GM18868 (cell line): ENCODE measurements at regions not wholly inside any gene's neighbourhood (a gene's known extent, or its start where the extent isn't known, plus 50 kb on each side); places are given as distances from the start of the nearest gene placed in this dataset.
"Not testable (repeated sequence)": the region's sequence is repeated elsewhere in the genome, so short reads cannot be mapped to it uniquely, and the experiment has no call there.

Experiments
- ATAC-seq: cut with Tn5 transposase; IDR thresholded peaks from one replicate; pipeline ENCODE4 v1.9.1; 2021; ENCODE audit warnings: mild to moderate bottlenecking, moderate library complexity; ENCODE audit not compliant: unreplicated experiment

DNA sequence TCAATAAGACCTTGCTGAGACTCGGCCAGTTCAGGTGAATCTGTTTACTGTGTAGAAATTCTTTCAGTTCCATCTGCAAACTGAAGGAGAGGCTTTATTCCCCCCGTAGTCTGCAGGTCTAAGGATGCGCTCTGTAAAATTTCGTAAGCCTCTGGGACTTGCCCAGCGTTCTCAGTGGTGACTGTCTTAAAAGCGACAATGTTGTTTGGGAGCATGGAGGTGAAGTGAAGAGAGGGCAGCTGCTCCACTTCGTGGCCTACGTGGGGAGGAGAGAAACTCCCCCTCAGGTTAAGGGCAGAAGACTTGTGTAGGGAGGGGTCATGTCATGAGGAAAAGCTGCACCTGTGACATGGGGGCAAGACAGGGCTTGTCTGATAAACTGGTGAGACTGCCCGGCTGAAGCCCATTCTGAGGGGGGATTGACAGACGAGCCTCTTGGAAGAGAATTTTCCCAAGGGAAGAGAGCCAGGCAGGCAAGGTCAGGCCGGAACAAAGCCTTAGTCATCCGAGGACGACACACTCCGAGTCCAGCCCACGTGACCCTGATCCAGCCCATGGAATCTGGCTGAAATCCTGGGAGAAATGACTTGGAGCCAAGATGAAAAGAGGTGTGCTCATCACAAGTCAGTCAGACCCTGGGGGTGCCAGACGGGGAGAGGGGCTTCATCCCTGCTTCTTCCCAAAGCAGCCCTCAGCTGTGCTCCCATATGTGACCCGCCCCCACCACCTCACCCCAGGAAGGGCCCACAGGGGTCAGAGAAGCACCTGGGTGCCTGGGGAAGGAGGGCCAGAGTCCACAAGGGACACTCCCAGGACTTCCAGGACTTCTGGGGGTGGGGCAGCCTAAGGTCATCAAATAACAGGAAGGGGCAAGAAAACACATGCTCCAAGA, 88.5 kb upstream of the SH3BP4 start:
- ATAC-seq: no peak

DNA sequence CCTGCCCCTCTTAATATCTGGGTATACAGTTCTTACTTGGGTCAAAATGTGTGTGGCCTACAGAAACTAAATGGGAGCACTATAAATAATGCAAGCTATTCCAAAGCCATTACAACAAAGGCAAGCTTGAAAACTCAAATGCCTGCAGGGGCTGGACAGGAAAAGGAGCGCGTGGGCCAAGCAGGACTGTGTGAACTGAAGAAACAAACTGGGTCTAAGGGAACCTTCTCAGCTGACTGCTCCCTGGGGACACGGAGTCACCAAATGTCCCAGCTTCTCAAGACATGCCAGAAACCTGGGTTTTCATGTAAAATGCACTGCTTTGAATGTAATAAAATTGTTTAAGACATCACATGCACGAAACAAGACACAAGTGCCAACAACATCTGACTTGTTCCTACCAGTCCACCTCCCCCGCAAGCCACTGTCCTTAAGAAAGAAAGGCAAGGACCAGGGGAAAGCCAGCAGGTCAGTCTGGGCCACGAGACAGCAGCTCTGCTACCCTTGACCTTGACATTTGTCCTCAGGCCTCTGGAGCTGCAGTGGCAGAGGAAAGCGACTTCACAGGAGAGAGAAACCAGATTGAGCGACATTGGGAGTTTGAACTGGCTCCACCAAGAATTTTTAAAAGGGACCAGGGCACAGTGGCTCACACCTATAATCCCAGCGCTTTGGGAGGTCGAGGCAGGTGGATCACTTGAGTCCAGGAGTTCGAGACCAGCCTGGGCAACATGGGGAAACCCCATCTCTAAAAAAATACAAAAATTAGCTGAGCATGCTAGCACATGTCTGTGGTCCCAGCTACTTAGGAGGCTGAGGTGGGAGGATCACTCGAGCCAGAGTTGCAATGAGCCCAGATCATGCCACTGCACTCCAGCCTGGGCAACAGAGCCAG, 89.7 kb upstream of the SH3BP4 start:
- no peak for ATAC-seq

DNA sequence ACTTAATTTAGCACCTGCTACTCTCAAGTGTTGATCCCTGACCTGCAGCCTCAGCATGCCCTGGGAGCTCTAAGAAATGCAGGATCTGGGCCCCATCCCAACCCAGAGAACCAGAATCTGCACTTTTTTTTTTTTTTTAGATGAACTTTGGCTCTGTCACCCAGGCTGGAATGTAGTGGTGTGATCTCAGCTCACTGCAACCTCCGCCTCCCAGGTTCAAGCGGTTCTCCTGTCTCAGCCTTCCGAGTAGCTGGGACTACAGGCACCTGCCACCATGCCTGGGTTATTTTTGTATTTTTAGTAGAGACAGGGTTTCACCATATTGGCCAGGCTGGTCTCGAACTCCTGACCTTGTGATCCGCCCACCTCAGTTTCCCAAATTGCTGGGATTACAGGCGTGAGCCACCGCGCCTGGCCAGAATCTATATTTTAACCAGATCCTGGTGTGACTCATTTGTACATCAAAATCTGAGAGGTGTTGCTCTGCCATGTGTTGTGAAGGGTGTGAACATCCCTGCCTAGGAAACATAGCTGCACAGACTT, 92.4 kb upstream of the SH3BP4 start:
- ATAC-seq: not testable (repeated sequence)

DNA sequence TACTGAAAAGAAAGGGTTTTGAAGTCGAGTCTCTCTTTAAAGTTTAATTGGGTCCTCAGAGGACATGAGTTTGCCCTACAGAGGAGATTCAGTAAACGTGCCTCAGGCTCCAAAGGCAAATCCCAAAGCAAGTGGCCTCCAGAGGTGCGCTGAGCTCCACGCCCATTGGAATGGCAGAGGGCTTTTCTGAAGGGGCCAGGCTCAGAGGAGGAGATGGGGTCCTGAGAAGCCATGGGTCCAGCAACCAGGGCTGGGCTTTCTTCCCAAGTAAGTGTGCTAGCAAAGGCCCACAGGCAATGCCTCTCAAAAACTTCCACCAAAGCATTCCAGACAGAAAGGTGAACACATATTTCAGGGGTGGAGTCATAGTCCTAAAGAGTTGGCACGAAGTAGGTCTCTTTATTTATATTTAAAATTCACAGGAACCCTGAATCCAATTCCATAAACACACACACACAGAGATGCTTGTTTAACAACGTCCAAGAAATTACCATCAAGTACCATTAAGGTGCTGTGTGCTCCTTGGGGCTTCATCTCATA, 93.0 kb upstream of the SH3BP4 start:
- ATAC-seq: no peak

DNA sequence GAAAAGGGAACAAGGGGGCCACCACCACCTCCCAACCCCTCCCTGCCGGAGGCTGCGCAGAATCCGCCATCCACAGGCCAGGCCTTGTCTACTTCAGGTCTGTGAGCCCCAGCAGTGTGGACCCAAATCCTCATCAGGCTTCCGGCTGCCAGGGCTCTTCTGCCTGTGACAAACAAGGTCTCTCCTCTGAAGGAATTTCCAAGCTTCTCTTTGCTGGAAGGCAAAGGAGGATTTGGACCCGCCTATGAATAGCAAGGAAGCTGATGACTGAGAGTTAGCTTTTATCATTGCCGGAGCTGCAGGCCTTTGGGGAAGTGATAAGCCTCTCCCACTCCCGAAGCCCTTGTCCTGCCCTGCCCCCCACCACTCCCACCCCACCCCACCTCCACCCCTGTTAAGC, 93.7 kb upstream of the SH3BP4 start:
- ATAC-seq: no peak

DNA sequence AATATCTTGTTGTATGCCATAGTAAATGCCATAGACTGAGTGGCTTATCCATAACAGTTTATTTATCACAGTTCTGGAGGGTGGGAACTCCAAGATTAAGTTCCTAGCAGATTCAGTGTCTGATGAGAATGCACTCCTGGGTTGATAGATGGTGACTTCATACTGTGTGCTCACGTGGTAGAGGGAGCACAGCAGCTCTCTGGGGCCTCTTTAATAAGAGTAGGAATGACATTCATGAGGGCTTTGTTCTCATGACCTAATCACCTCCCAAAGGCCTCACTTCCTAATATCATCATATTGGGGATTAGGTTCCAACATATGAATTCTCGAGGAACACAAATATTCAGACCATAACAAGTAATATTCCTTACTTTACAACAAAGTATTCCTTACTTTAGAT, 98.1 kb upstream of the SH3BP4 start:
- no peak for ATAC-seq

DNA sequence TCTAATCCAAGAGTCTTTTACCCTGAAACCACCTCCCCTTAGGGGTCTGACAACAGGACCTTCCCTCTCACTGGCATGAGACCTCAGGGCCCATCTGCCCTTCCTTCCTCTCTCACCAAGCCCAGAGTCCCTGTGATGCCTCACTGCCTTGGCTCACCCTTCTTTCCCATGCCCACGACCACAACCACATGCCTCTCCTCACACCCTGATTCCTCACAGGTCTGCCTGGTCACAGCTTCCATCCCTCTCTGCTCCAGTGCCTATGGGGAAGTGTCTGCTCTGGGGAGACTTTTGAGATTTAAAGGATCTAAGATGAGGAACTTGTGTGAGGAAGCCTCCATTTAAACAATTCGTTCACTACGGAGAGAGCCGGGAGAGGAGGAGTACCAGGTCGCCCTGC, 98.9 kb upstream of the SH3BP4 start:
- no peak for ATAC-seq

DNA sequence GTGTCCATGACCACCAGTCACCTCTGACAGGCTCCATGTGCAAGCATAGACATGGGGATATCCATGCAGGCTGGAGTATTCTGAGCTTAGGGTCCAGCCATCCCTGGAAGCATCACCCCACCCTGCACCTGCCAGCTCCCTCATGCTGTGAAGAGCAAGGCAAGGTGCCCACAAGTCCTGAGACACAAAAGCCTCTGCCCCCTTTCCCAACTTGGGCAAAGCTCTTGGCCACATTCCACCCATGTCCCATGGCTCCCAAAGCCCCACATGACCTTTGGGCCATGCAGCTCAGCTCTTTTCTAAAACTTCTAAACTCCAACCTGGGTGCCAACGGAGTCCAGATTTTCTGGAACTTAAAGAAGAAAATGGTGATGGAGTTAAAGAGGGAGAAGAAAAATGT, 99.8 kb upstream of the SH3BP4 start:
- ATAC-seq: no peak

DNA sequence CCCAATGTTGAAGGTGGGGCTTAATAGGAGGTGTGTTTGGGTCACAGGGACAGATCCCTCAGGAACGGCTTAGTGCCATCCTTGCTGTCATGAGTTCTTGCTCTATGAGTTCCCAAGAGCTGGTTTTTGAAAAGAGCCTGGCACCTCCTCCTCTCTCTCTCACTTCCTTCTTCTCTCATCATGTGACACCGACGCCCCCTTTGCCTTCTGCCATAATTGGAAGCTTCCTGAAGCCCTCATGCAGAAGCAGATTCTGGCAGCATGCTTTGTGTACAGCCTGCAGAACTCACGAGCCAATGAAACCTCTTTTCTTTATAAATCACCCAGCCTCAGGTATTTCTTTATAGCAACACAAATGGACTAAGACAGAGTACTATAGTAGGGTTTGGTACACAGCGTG, 100.4 kb upstream of the SH3BP4 start:
- no peak for ATAC-seq

DNA sequence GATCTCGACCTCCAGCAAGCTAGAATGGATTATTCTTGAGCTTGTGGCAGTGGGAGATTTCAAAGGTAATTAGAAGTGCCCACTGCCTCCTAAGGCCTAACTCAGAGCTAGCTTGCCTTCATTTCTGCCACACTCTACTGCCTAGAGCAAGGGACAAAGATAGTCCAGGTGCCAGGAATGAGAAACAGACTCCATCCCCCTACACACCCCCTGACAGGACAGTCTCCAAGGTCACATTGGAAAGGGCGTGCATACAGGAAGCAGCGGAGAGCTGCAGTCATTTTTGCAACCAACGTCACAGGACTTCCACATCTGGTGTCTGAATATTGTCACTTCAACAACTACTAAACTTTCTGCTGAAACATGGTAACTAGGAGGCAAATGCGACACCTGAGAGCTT, 101.0 kb upstream of the SH3BP4 start:
- no peak for ATAC-seq

DNA sequence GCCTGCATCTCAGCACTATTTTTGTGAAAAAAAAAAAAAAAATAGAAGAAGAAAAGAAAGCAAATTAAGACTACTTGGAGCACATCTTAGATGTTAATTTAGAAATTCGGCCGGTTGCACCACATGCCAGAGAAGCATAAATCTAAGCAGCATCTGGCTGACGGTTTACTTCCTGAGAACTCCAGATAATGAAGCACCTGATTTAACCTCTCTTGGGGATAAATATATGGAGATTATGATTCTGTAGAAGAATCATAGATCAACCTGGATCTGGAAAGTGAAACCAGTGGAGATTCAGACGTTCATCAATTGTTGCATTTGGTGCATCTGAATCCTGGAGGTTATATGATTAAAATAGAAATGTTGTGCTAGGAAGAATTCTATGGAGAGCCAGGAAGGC, 102.1 kb upstream of the SH3BP4 start:
- no peak for ATAC-seq

DNA sequence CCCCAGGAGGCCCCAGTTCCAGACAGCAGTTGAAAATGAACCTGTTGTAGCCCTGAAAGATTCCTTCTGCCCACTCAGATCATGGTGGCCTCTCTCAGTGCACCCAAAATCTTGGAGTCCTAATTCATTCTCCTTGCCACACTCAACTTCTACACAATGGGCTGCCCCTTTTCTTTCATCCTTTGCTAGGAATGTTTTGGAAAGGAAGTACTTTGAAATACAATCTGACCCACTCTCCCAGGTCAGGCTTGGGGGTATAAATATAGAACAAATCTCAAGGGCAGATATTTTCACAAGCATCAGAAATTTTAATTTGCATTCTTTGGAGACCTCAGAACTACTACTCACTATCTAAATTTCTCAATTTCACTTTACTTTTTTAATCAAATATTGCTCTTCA, 103.2 kb upstream of the SH3BP4 start:
- no peak for ATAC-seq

DNA sequence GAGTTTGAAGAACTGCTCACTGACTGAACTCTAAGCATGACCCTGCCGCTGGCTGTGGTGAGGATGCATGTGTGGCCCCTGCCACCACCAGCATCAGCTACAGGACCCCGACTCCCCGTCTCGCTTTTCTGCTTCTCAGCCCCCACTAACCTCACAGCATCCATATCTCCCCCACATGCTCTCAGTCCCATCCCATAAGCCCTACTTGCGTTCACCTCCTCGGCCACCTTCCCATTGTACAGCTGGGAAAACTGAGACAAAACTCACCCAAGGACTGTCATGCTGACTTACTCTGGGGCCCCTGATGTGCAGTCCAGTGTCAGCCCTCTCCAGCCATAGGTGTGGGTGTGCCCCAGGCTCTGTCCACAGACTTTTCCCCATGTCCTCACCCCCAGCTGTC, 104.2 kb upstream of the SH3BP4 start:
- no peak for ATAC-seq

DNA sequence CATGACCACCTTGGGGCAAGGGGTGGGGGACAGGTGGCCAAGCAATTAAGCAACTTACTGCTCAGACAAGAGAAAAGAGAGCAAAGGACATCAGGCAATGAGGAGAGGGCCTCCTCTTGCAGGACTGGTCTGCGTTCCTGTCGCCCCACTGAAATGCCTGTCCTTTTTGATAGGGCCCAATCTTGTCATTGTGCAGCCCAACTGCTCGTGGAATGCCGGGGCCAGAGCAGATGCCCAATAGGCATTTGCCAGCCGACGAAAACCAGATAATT, 104.5 kb upstream of the SH3BP4 start:
- no peak for ATAC-seq

DNA sequence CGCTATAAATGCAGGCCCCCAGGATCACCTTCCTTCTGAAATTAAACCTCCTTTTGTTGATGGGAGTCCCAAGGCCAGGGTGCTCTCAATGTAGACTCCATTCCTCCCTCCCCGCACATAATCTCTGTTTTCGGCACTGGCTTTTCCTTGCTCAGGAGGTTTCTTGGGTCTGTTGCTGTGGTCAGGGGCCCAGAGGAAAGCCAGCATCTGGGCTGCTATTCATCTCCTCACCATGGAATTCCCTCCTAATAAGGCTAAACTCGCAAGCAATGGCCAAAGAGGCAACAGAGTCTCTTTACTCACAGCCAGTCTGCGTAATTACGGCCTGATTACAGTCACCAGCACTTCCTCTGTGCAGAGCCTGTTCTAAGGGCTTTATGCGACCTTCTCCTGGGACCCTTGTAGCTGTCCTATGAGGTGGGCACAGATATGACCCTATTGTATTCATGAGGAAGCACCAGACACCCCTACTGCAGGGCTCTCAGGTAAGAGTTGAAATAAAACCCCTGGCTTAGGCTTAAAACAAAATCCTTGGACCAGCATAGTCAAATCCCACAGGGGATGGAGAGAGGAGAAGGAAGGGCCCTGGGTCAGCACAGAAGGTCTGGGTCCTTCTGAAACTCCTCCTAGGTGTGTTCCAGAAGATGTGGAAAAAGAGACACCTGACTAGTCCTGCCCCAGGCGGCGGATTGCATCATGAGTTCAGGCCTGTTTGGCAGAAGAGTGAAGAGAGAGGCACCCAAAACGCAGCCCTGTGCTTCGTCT, 105.0 kb upstream of the SH3BP4 start:
- no peak for ATAC-seq

DNA sequence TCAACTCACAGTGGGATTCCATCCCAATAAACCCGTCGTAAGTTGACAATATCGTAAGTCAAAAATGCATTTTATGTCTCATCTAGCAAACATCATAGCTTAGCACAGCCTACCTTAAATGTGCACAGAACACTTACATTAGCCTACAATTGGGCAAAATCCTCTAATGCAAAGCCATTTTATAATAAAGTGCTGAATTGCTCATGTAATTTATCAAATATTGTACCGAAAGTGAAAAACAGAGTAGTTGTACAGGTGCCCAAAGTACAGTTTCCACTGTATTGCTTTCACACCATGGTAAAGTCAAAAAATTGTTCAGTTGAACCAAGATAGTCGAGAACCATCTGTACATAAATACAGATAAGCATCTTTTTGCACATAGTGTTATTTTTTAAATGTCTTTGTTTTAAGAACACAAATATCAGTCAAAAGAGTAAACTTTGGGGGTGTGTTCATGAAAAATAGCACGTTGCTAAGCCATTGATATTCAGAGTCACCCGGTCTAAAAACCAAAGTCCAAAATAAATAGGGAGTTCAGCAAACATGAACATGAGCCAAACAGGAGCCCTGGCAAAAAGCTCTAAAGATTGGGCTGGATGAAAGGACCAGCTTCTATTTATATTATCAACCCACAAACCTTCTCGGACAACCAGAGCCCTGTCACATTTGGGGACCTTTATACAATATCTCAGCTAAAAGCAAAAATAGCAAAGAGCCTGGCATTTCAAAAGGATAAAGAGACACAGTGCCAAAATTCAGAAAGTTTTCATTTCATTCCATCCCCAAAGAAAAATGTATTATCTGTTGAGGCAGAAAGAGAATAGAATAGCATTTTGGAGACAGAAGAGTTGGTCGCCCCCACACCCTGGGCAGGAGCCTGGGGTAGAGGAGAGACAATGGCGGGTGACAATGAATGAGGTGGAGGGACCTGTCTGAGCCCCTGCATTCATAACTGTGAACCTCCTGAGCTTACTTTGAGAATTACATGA, 105.9 kb upstream of the SH3BP4 start:
- ATAC-seq: no peak

DNA sequence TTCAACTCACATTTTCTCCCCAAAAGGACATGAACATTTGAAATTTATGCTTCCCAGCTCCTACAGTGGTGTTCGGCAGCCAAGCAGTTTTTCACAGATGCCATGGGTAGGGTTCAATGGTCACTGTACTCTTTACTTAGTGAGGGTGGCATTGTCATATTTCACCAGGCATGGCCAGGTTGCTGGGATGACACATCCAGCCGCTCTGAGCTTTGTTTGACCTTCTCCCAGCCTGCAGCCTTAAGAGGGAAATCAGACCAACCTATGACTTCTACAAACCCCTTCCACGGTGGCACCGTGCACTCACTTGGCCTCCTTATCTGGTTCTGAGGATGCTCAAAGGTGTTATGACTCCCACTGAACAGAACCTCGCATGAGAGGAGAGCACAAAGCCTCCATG, 108.4 kb upstream of the SH3BP4 start:
- no peak for ATAC-seq

DNA sequence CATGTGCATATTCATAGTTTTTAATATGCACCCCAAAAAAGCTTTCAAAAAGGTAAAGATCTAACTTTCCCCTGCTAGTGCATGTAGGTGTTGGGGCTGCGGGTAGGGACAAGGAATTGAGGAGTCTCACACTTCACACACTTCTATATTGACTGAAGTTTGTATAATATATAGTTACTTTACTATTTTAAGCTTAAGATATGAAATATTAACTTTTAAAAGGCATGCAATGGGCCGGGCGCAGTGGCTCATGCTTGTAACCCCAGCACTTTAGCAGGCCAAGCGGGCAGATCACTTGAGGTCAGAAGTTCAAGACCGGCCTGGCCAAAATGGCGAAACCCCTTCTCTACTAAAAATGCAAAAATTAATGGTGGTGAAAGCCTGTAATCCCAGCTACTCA, 109.1 kb upstream of the SH3BP4 start:
- no peak for ATAC-seq

DNA sequence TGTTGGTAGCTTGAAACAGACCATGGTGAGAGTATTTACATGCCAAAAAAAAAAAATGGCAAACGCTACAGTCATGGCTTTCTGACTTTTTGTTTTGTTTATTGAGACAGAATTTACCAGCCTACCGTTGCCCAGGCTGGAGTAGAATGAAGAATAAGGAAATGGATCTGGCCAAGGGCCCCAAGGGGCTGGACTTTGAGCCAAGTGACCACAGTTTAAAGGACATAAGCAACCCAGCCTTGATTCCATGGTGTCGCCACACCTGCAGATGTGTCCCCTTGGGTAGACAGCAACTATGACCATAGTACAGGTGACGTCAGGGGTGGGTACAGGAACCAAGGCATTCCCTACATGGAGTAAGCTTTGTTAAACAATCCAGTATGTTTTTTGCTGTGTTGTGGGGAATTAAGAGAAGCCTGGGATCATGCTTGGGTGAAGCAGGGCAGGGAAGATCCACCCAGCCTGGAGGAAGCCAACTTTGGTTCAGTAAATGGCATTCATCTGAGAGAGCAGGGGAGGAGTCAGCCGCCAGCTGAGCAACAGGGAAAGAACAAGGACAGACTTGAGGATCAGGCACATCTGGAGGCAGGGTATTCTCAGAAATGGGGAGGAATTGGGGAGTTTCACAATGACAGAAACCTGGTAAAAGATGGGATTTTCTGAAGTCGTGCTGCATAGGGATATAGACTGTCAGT, 110.3 kb upstream of the SH3BP4 start:
- no peak for ATAC-seq
